ENCODE measurements at regions not wholly inside any gene's neighbourhood (a gene's known extent, or its start where the extent isn't known, plus 50 kb on each side); places are given as distances from the start of the nearest gene placed in this dataset.
"Not testable (repeated sequence)": the region's sequence is repeated elsewhere in the genome, so short reads cannot be mapped to it uniquely, and the experiment has no call there.

- DNase-seq, result no peak
These were observed 155.9 kb downstream of the SHOX start for GRCh38 chrX:786441-786881.

GRCh38 chrX:784829-785228 lies 154.2 kb downstream of the SHOX start:
- DNase-seq, result no peak

GRCh38 chrX:781224-782204 lies 150.9 kb downstream of the SHOX start:
- DNase-seq, result no peak

GRCh38 chrX:776529-777230 lies 146.1 kb downstream of the SHOX start:
- no peak for DNase-seq

DNA sequence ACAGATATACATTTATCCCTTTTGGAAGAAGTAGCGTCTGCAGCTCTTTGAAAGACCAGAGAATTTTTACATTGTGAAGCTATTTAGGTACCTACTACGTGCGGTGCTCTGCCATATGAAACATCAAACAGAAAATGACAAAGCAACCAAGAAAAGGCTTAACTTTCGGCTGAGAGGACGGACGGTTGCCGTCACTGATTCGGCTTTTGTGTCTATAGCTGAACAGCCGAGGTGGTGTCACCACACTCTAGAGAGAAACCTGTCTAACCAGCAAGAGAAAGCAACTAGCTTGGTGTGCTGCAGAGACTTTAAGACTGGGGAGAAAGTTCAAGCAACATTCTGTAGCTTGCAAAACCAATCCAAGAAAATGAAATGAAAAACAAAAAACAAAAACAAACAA lies 145.5 kb downstream of the SHOX start:
- DNase-seq, result no peak

DNA sequence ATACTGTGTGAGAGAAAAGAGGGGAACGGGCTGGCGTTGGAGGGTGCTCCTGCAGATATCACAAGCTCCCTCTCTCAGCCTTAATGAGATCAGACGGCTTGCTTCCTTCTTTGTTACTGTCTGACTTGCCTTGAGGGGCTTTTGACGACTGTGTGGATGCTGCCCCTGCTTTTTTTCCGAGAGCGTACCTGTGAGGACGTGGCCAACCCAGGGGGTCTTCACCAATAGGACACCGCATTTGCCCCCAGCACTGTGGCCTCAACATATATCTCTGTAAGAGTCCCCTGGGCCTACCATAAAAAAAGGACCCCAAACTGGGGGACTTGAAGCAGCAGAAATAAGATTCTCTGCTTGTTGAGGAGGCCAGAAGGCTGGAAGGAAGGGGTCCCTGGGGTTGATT lies 143.9 kb downstream of the SHOX start:
- DNase-seq, result no peak

GRCh38 chrX:773292-774025 lies 142.9 kb downstream of the SHOX start:
- no peak for DNase-seq

DNA sequence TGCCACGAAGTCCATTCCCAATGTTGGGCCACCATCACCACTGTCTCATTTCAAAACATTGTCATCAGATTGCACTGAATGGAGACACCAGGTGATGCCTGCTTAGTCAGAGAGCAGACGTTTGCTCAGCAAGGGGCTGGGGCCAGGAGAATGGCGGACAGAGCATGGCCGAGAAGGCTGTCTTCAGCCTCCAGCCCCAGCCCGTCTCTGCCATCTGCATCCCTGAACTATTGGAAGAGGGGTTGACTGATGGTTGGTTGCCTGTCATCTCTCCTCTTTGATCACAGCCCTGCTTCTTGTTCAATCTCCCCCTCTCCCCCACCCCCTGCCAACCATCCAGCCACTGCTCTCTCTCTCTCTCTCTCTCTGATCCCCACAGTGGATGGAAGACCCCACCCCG lies 140.9 kb downstream of the SHOX start:
- no peak for DNase-seq

- no peak for DNase-seq
These were observed 139.2 kb downstream of the SHOX start for GRCh38 chrX:769796-770195.

DNA sequence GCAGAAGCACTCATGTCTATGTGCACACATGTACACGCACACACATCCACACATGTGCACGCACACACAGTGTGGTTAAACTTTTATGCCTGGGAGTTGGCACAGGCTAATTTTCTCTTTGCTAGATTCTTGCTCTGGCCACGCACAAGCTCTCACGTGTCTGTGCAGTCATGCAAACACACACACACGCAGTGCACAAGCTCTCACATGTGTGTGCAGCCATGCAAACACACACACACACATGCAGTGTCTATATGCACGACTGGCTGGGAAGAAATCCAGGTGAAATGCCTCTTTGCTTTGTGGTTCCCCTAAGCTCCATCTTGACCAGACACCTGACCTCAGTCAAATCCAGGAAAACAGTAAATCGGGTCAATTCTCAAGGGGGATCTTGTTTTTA lies 138.0 kb downstream of the SHOX start:
- no peak for DNase-seq

DNA sequence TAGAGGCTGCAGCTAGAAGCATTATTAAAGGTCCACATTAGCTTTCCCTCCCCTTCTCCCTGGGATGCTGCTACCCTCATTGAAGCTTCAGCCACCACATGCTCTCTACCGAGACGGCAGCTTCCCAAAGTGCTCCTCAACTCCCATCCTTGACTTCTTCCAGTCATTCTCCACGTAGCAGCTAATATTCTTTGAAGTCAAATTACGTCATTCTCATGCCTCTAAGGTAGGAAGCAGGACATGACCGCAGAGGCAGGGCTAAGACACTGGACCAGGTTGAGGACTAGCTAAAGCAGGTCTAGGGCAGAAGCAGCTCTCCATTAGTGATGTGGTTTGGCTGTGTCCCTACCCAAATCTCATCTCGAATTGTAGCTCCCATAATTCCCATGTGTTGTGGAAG lies 128.3 kb downstream of the SHOX start:
- no peak for DNase-seq

DNA sequence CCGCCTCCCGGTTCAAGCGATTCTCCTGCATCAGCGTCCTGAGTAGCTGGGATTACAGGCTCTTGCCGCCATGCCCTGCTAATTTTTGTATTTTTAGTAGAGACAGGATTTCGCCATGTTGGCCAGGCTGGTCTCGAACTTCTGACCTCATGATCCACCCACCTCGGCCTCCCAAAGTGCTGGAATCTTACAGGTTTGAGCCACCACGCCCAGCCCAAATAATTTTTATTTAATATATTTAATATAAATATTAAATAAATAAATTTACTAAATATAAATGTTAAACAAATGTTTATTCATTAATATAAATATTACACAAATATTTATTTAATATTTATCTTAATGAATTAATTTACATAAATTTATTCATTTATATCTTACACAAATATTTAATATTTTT lies 120.2 kb downstream of the SHOX start:
- DNase-seq, result no peak

DNA sequence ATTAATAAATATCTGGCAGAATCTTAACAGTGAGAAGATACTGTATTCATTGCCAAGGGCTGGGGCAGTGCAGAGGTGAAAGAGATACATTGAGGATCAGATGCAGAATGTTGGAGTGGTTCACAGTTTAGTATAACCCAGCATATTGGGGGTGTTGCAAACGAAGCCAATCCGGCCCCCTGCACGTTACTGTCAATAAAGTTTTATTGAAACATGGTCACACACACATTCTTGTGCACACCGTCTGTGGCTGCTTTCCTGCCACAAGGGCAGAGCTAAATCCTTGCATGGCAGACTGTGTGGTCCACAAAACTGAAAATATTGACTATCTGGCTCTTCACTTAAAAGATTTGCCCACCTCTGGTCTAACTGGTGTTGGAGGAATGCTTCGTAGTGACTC lies 119.7 kb downstream of the SHOX start:
- no peak for DNase-seq

DNA sequence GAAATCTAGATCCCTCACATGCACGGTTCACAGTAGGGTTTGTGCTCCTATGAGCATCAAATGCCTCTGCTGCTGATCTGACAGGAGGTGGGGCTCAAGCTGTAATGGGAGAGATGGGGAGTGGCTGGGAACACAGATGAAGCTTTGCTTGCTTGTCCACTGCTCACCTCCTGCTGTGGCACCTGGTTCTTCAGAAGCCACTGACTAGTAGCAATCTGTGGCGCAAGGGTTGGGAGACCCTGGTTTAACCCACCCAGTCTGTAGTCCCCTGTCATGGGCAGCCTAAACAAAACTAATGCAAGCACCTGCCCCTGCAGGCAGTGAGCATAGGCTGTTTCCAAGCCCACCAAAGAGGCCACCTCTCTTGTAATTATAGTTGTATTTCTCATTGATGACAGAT lies 116.6 kb downstream of the SHOX start:
- DNase-seq, result no peak

GRCh38 chrX:739611-740010 lies 109.0 kb downstream of the SHOX start:
- no peak for DNase-seq

GRCh38 chrX:737021-737420 lies 106.4 kb downstream of the SHOX start:
- not testable (repeated sequence) for DNase-seq

GRCh38 chrX:734362-734761 lies 103.8 kb downstream of the SHOX start:
- no peak for DNase-seq

GRCh38 chrX:733961-734360 lies 103.4 kb downstream of the SHOX start:
- DNase-seq, result no peak

- DNase-seq, result no peak
These were observed 99.2 kb downstream of the SHOX start for GRCh38 chrX:729583-730409.

DNA sequence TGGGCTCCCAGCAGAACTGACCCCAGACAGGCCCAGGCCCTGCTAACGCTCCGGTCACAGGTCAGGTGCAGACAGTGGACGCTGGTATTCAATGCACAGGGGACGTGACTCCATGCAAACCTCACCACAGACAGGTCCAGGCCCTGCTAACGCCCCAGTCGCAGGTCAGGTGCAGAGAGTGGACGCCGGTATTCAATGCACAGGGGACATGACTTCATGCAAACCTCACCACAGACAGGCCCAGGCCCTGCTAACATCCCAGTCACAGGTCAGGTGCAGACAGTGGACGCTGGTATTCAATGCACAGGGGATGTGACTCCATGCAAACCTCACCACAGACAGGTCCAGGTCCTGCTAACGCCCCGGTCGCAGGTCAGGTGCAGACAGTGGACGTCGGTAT lies 98.5 kb downstream of the SHOX start:
- not testable (repeated sequence) for DNase-seq

- not testable (repeated sequence) for DNase-seq
These were observed 98.0 kb downstream of the SHOX start for GRCh38 chrX:728639-729038.
